Hematopoietic multipotent progenitor cell treated with erythropoietin and hydrocortisone succinate and interleukin-3 and kit ligand, for 6 days (in vitro differentiated cells): ENCODE measurements at regions not wholly inside any gene's neighbourhood (a gene's known extent, or its start where the extent isn't known, plus 50 kb on each side); places are given as distances from the start of the nearest gene placed in this dataset.

Experiments
- DNase-seq: peaks from one replicate; pipeline ENCODE4 v3.0.0-alpha.2; 2015

DNA sequence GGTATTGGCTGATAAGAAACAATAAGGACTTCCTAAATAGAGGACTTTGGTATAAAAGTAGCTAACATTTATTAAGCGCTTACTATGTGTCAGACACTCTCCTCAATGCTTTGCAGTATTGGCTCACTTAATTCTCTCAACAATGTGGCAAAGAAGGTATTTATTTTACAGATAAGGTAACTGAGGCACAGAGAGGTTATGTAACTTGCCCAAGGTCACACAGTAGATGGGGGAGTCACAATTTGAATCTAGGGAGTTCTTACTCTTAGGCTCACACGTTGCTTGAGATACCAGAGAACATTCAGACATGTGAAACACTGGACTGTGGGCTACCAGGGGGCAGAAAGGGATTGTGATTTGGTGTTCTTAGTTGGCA, 60.8 kb upstream of the GPR158 start:
- no peak for DNase-seq

DNA sequence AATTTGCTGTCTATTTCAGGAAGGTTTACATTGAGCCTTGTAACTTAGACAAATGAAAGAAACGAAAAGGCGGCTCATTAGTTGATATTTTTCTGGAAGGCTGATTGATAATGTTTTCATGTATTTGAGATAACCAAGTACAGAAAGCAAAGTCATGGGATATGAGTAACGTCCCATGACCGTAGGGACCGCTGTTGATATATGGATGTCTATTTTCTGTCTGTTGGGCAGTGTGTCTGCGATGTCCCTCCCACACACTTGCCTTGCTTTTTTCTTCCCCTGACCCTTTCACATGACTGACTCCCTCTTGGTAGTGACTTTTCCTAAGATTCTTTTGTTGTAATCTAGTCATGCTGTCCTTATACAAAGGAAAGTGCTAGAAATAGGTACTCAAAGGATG, 57.0 kb upstream of the GPR158 start:
- DNase-seq: no peak

DNA sequence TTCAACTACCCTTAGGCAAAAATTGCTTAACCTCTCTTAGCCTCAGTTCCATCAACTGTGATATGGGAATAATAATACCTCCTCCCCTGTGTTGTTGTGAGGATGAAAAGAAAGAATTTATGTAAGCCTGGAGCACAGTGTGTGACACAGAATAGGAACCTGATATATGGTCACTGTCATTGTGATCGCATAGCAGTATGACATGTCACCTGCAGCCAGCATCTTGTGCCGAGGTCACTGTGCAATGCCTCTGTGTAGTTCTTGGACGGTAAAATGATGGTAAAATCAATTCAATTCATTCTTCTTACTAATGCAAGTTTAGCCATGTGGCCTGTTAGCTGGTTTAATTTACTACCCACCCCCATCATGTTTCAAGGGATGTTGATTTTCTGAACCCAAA, 54.6 kb upstream of the GPR158 start:
- DNase-seq: no peak
